ENCODE measurements at regions not wholly inside any gene's neighbourhood (a gene's known extent, or its start where the extent isn't known, plus 50 kb on each side); places are given as distances from the start of the nearest gene placed in this dataset.
"Not testable (repeated sequence)": the region's sequence is repeated elsewhere in the genome, so short reads cannot be mapped to it uniquely, and the experiment has no call there.

DNA sequence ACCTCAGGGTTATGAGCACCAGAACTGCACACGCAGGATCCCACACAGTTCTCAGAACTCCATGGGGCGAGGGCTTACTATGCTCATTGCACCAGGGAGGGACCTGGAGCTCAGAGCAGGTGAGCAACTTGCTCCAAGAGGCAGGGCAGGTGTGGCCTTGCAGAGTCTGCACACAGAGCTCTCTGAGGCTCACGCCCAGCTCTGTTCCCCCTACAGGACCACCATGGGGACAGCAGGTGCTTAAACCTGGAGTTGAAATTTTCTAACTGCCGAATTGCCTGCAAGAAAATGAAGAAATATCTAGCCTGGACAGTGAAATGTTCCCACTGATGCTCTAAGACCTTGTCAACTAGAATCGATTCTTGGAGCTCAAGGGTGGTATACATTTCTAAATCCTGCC is 49.9 kb upstream of the MSMB start:
- not testable (repeated sequence) for DNase-seq

DNA sequence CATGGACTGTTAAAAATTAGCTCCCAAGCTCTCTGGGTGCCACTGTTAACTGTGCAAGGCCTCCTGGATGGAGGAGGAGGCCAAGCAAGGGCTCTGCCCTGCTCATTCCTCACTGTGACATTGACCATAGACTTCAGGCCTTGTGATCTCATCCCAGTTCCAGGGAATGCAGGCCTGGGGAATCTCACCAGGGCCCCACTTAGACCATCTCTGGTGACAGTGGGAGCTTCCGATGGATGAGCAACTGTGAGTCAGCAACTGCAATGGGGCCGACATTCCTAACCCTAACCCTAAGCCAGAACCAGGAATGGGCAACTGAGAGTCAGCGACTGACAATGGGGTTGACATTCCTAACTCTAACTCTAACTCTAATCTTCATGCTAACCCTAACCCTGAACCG is 50.4 kb upstream of the MSMB start:
- DNase-seq, result no peak

DNA sequence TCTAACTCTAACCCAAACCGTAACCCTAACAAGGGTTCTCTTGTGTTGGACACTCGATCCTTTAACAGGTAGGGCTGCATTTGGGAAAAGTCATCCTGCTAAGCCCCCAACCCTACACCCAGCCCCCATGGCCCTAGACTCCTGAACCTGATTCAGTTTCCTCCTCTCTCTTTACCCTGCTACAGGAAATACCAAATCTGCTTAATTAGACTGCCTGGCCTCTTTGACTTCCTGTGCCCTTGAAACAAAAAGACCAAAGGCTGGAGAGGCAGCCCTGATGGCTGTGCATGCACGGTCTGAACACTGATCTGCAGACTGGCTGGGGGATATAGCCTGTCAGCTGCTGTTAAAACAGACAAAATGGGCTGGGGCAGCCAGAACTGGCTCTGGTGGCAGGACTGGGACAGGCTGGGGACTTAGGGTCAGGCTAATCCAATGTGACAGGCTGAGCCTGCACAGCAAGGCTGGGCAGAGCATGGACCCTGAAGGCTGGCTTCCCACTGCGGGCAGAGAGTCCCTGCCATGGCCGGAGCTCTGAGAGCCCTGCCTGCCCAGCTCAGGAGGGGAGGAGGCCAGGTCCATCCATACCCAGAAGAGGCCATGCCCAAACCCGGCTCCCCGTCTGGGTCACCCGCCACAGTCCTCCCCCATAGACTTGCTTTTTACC is 51.0 kb upstream of the MSMB start:
- DNase-seq, result no peak

DNA sequence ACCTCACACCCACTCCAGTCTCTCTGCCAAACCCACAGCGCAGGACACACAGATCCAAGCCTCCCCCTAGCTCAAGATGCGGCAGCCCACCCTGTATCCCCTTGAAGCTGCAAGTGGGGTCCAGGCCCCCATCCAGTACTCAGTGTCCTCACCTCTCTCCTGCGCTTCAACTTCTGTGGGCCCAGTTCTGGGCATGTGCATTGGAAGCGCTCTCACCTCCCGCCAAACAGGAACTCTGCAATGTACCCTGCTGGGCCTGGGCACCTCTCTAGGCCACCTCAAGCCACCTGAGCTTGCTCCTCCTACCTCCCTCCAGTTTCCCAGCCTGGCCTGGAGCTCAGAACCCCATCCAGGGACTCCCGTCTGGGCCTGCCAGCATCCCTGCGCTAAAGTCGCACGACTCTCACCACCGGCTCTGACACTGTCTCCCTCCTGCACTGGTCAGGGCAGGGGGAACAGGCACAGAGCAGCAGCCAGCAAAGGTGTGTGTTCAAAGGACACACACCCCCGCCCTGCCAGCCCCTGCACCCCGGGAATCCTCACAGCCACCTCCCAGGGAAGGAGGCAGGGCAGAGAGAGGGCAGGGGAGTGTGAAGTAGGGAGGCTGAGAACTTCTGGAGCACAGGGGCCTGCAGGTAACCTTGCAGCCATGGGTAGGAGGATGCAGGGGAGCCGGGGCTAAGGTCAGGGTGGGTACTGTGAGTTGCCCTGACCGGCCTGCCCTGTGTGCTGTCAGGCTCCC is 51.7 kb upstream of the MSMB start:
- DNase-seq, result no peak

DNA sequence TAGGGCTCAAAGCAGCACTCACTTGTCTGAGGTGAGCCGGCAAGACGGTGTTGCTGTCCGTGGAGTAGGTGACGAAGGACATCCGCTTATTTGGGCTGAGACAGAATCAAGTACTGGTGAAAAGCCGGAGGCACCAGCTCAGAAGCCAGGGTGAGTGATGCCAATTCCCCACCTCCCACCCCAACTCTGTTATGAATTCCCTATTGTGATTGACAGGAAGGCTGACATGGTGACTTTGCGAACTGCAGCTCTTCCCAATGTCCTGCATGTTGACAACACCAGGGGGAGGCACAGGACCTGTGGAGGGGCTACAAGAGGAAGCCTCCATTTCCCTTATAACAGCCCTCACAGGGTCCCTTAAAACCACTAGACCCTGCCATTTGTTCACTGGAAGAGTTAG is 52.3 kb upstream of the MSMB start:
- DNase-seq, result no peak

DNA sequence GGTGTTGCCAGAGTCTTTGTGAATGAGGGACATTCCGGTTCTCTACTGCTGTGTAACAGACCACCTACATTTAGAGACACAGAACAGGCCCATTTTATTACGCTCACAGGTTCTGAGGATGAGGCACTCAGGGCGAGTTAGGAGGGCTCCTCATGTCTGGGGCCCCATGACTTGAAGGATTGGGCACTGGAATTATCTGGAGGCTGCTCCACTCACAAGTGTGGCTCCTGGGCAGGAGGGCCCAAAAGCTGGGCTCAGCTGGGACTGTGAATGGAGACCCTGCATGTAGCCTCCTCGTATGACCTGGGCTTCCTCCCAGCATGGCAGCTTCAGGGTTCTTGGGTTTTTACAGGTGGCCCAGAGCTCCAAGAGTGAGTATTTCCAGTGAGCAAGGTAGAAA is 52.9 kb upstream of the MSMB start:
- DNase-seq, result not testable (repeated sequence)

DNA sequence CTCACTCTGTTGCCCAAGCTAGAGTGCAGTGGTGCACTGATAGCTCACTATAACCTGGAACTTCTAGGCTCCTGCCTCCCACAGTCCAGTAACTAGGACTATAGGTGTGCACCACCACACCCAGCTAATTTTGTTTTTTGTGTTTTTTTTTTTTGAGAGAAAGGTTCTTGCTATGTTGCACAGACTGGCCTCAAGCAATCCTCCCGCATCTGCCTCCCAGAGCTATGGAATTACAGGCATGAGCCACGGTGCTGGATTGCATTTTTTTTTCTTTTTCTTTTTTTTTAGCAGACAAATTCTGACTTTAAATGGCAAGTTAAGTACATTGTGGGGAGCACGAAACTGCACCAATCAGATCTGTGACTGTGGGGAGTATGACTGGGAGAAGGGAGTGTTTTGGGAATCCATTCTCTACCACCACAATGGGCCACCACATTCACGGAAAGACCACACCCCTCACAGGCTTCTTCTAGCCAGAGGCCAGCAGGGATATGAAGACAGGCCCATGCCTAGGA is 58.1 kb upstream of the MSMB start:
- no peak for DNase-seq

DNA sequence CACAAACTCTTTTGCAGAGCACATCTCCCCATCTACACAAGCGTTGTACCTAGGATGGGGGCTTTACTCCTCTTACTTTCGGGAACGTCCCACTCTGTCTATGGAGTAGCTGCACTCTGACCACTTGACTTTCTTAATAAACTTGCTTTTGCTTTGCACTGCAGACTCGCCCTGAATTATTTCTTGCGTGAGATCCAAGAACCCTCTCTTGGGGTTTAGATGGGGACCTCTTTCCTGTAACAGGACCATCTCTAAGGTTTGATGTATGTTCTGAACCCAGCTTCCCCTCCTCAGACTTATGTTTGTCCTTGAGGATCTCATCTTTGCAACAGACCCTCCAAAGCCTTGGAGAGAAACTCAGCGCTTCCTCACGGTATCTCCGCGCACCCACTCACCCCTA is 59.3 kb upstream of the MSMB start:
- not testable (repeated sequence) for DNase-seq

DNA sequence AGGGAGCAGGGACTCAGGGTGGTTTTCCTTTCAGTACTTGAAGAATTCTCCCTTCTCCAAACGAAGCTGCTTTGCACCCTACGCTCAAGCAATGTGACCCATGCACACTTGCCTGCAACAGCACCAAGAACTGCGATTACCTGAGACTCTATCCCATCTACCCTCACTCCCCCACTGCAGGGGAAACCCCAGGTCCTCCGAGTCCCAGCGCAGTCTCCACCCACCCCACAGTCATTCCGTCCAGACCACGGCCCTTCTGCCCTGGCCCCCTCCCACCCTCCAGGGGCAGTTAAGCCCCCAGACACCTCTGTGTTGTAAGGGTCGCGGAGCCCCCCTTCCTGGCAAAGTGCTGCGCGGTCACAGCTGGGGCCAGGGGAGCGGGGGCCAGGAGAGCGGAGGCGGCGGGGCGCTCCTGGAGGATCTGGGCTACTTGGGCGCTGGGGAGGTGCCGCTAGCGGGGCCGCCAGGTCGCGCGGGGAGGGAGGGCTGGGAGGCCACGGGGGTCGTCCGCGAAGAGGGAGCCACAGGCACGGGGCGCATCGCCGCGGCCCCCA is 59.9 kb upstream of the MSMB start:
- DNase-seq, result not testable (repeated sequence)

DNA sequence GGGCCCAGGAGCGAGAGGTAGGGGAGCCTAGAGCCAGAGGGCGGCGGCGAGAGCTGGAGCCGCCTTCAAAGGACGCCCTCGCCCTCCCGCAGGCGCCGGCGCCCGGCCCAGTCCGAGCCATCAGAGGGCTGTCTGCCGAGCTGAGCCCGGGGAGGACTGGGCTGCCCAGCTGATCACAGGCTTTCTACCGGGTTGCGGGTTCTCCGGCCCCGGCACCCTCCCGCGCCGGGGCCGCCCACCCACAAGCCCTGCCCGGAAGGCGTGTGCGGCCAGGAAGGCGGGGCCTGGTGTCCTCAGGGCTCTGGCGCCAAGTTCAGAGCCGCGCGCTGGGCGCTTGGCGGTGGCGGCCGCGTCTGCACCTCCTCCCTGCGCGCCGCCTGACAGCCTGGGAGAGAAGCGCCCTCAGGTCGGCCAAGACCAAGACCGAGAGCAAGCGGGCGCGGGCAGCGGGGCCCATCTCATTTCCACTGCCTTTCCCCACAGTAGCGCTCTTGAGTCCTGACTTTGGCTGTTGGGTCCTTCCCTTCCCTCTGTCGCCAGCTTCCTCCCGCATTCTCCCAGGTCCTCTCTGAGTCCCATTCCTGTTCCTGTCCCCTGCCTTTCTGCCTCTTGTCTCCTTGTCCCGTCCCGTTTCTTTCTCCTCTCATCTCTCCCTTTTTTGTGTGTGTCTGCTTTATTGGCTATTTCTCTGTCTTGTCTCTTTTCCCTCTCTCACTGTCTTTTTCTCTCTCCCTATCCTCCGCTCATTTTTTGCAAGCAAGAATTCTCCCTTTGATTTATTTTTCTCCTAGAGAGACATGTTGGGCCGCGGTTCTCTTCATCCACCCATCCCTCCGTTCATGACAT is 60.6 kb upstream of the MSMB start:
- peak in 1 of 2 experiments; percentile 0 for DNase-seq

DNA sequence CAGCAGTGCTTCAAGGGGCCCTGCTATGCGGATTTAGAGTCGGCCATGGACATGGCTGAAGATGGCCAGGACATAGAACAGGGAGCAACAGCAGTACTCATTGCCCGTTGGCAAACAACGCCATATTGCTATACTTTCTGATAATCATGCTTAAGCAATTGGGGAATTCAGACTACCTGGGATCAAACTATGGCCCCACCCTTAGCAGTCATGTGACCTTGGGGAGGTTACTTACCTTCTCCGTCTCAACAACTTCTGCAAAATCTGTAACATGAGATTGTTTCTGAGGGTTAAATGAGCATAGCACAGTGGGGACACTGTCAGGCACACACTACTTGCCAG is 62.1 kb upstream of the MSMB start:
- not testable (repeated sequence) for DNase-seq

DNA sequence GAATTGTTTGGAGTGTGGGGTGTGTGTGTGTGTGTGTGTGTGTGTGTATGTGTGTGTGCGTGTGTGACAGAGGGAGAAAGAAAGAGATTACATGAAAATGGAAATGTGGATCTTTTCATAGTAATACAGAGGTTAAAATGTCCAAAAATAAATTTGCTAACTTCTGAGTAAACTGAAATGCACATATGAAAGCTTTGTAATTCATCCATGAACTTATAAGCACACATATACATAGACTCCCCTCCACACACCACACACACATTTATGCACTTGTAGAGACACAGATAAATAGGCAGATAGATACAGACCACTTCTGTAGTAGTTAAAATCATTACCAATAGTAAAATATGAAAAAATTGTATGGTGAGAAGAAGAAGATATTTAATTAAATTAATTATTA is 108.2 kb upstream of the MSMB start:
- DNase-seq, result not testable (repeated sequence)

DNA sequence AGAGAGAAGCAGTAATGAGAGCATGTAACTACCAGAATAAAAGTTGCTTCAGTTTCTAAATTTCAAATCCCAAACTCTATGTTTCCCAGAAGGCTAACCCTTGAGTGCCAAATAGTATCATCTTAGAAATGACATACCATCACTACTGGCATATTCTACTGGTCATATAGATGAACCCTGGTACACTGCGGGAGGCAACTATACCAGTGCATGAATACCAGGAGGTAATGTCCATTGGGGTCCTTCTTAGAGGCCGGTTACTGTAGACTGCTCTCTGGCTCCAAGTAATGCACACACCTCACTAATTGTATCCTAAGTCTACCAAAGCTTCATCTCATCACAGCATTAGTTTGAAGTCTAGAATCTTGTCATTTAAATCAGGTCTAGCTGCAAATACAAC is 108.6 kb upstream of the MSMB start:
- not testable (repeated sequence) for DNase-seq

DNA sequence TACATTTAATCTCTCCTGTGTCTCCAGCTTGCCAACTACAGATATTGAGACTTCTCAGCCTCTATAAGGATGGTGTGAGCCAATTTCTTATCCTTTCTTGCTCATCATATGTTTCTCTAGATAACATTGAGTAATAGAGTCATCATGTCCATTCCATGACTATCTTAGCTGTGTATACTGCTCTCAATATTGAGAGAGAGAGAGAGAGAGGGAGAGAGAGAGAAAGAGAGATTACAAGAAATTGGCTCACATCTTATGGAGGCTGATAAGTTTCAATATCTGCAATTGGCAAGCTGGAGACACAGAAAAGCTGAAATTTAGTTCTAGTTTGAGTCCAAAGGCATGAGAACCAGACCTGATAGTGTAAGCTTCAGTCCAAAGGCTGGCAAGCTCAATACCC is 110.8 kb upstream of the MSMB start:
- DNase-seq, result not testable (repeated sequence)

DNA sequence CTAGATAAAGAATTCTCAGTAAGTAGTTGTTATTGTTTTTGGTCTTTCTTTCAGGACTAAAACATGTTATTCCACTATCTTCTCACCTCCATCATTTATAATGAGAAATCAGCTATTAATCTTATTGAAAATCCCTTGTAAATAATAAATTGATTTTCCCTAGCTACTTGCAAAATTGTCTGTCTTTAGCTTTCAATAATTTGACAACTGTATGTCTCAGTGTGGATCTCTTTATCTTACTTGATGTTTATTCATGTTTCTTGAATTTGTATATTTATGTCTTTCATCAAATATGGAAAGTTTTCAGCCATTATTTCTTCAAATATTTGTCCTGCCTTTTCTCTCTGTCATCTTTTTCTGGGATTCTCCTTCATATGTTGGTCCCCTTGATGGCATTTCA is 117.1 kb upstream of the ANTXRL start:
- DNase-seq, result no peak

DNA sequence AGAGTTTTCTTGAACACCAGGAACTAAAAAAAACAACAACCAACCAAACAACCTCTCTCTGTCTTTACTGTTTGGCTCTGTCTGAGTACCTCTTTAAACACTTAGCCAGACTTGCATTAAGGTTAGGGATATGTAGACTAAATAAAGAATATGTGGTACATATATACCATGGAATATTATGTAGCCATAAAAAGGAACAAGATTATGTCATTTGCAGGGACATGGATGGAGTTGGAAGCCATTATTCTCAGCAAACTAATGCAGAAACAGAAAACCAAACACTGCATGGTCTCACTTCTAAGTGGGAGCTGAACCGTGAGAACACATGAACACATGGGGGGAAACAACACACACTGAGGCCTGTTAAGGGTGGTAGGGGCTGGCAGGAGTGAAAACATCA is 116.0 kb upstream of the ANTXRL start:
- no peak for DNase-seq

DNA sequence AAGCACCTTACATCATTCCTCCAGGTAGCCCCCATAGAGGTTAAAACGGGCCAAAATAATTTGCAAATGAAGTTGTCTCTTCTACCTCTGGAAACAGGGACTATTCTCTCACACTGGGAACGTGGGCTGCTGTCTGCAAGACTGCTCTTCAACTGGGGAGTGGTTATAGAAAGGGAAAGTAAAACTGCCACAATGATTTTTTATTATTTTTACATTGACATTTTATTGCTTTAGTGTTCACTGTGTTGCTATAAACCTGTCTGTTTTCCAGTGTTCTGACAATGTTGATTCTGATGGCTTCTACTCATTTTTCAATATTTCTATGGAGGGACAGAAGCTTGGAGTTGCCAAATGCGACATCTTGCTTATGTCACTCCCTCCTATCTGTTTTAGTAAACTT is 115.1 kb upstream of the ANTXRL start:
- DNase-seq, result no peak

DNA sequence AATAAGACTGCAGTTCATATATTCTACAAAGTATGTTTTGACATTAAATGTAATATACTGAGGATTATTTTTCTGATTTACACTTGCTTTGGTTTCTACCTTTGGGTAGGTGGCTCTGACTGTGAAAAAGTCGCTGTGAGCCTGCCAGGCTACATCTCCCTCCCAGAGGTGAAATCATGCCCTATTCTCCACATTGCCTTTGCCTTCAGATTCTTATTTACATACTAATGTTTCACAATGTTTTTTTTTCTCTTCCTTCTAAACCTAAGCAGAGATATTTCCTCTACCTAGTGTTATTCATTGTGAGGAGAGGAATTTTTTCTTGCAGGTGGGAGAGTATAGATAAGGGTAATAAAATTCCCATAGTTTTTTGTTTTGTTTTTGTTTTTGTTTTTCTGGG is 111.5 kb upstream of the ANTXRL start:
- DNase-seq, result no peak

DNA sequence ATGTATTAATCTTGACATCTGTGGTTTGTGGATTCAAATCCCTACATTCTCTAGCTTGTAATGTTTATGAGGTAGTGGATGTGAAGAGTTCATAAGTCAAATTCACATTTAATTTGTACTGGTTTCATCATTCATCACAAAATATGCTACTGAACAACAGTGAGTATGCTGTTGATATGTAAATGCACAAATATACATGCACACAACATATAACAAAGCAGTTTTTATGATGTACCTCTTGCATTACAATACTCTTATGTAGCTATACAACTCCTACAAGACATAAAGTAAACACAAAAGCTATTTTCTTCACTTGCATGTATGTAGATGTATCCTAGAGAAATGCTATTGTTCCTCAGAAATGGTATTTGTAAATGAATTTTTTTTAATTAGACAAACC is 111.0 kb upstream of the ANTXRL start:
- no peak for DNase-seq

DNA sequence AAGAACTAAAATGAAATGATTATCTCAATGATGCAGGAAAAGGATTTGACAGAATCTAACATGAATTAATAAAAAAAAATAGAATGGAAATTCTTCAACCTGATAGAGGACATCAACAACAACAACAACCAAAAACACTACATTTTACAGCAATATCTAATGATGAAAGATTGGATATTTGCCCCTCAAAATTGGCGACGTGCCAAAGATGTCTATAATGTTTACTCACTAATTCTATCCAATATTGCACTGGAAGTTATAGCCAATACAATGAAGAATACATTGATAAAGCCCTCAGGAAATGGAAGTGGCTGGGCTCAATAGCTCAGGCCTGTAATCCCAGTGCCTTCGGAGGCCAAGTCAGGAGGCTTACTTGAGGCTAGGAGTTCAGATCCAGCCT is 99.4 kb upstream of the ANTXRL start:
- not testable (repeated sequence) for DNase-seq

DNA sequence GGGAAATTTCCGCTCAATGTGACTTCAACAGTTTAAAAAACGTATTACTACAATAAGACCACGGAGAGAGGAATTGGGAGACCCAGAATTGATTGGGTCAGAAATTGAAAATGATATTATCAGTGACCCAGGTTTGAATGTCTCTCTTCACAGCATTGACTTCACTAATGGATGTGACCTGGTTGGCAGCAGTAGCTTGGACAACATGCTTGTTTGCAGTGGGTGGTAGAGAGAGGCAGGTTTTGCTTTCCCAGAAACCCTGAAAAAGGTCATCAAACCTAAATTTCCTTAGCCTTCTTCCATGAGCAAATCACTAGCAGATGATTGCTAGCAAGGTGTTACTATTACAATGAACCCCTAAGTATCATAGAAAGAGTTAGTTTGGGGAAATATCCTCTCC is 89.7 kb upstream of the ANTXRL start:
- no peak for DNase-seq

DNA sequence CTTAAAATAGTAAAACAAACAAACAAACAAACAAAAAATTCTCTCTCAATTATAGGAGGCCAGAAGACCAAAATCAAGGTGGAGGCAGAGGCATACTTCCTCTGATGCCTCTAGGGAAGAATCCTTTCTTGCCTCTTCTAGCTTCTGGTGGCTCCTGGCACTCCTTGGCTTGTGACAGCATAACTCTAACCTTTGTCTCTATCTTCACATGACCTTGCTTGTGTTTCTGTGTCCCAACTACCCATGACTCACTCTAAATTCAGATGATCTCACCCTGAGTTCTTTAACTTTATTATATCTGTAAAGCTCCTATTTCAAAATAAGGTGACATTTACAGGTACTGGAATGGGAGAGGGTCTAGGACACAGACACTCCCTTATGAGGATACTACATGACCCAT is 88.3 kb upstream of the ANTXRL start:
- DNase-seq, result no peak

DNA sequence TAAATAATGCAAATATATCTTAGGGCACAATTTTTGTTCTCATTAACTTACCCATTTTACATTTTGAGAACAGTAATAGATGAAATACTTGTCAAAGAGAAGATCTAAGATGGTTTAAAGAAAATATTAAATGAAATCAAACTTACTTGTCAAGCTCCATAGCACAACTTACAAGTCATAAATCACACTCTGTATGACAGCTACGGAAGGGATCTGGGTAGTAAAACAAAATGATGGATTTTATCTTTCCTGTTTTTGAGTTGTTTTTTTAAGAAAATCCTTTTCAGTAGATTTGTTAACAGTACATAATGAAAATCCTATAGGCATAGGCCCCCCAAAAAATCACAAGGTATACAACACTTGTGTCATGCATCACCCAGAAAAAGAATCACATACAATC is 84.4 kb upstream of the ANTXRL start:
- not testable (repeated sequence) for DNase-seq

Measured in NCI-H2081 (cell line).